GM10248 (cell line): ENCODE measurements at regions not wholly inside any gene's neighbourhood (a gene's known extent, or its start where the extent isn't known, plus 50 kb on each side); places are given as distances from the start of the nearest gene placed in this dataset.

Experiments
- CTCF ChIA-PET: fragments of 300-600 bp; sonication (Branson Sonifier 250); formaldehyde crosslinking; extraction: SDS; loops from one replicate; lab custom pipeline; 2021; ENCODE audit warnings: antibody characterized with exemption; lab: Yijun Ruan, JAX
- POLR2A ChIA-PET: fragments of 350-650 bp; sonication (Branson Sonifier 250); formaldehyde crosslinking; extraction: SDS; loops from one replicate; lab custom pipeline; 2020; ENCODE audit warnings: antibody characterized with exemption; lab: Yijun Ruan, JAX
- DNase-seq: peaks from one replicate; pipeline ENCODE4 v3.0.0; 2012; ENCODE audit errors: extremely low spot score
- CTCF ChIP-seq: IDR thresholded peaks from 2 replicates; pipeline ENCODE4 v1.5.1; 2012; ENCODE audit warnings: mild to moderate bottlenecking, low read depth; ENCODE audit errors: extremely low read depth, missing control alignments, control extremely low read depth

- POLR2A ChIA-PET: no interaction called here
- no peak for DNase-seq
- CTCF ChIA-PET: no interaction called here
- TF ChIP-seq CTCF: no peak
These were observed 120.7 kb downstream of the CTAGE1 start for GRCh38 chr18:22297008-22297407.

- CTCF ChIA-PET: no interaction called here
- no peak for TF ChIP-seq CTCF
- DNase-seq: no peak
- POLR2A ChIA-PET: no interaction called here
These were observed 121.4 kb downstream of the CTAGE1 start for GRCh38 chr18:22296304-22296703.

GRCh38 chr18:22293417-22293816 lies 124.0 kb downstream of the GATA6 start:
- no peak for DNase-seq
- ChIA-PET CTCF (no interaction called here), POLR2A (no interaction called here)
- no peak for TF ChIP-seq CTCF

- no peak for DNase-seq
- ChIA-PET CTCF (no interaction called here), POLR2A (no interaction called here)
- no peak for TF ChIP-seq CTCF
These were observed 120.6 kb downstream of the GATA6 start for GRCh38 chr18:22290004-22290403.

- ChIA-PET POLR2A (no interaction called here), CTCF (no interaction called here)
These were observed 117.2 kb downstream of the GATA6 start for GRCh38 chr18:22286585-22286984.

GRCh38 chr18:22285361-22286140 lies 116.2 kb downstream of the GATA6 start:
- DNase-seq: no peak
- ChIA-PET CTCF (no interaction called here), POLR2A (no interaction called here)
- no peak for TF ChIP-seq CTCF

More at GRCh38 chr18:22286585-22286984, 117.2 kb downstream of the GATA6 start:
- TF ChIP-seq CTCF: no peak
- no peak for DNase-seq
